Stimulated activated memory B cell treated with anti-CD40 and anti-IgM and Interleukin-4, amounts not matched to agents 10 μg/mL and 1 μg/mL and 100 μg/mL, for 72 hours (primary cell): ENCODE measurements at regions not wholly inside any gene's neighbourhood (a gene's known extent, or its start where the extent isn't known, plus 50 kb on each side); places are given as distances from the start of the nearest gene placed in this dataset.
"Not testable (repeated sequence)": the region's sequence is repeated elsewhere in the genome, so short reads cannot be mapped to it uniquely, and the experiment has no call there.

Experiments used
- ATAC-seq: fragments of 150-1000 bp; cut with Tn5 transposase; 2 replicates; pipeline ENCODE4 v1.10.0; 2021
- H3K27ac Mint-ChIP-seq: one replicate; pipeline ENCODE4 v1.8.0; 2022; ENCODE audit warnings: mild to moderate bottlenecking, mixed read lengths
- H3K27me3 Mint-ChIP-seq: one replicate; pipeline ENCODE4 v1.8.0; 2022; ENCODE audit warnings: mixed read lengths
- H3K36me3 Mint-ChIP-seq: one replicate; pipeline ENCODE4 v1.8.0; 2022; ENCODE audit warnings: mixed read lengths
- H3K4me1 Mint-ChIP-seq: one replicate; pipeline ENCODE4 v1.8.0; 2022; ENCODE audit warnings: mixed read lengths
- H3K4me3 Mint-ChIP-seq: one replicate; pipeline ENCODE4 v1.8.0; 2022; ENCODE audit warnings: mild to moderate bottlenecking, moderate library complexity, mixed read lengths
- H3K9me3 Mint-ChIP-seq: one replicate; pipeline ENCODE4 v1.8.0; 2022; ENCODE audit warnings: mixed read lengths

DNA sequence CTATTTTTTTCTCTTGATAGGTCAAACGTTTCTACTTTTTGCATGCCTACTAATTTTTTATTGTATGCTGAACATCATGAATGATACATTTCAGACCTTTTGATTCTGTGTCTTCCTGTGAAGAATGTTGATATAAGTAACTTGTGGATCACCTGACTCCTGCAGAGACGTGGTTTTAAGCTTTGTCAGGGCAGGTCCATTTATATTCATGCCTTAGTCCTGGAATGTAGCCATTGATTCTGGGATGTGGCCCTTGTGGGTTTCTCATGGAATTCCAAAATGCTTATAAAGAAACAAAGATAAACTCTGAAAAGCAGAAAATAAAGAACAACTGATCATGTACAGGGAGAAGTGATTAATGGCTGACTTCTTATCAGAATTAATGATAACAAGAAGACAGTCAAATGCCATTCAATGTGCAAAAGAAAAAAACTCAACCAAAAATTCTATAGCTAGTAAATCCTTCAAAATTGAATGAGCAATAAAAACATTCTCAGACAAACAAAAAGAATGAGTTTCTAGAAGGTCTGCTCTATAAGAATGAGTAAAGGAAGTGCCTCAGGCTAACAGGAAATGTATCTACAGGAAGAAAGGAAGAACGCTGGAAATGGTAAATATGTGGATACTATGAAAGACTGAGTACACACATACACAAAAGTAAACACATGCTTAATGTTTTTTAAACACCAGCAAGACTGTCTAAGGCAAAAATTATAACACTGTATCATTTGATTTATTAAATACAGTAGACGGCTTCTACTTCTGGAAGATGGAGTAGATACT is 284.8 kb upstream of the DIO3 start:
- no peaks in the 10 kb centered on the region for H3K36me3 Mint-ChIP-seq
- ATAC-seq: no peak
- H3K9me3 Mint-ChIP-seq: peaks cover 6% of the 10 kb centered on the region
- no peak overlapping the region for H3K27ac Mint-ChIP-seq
- no peaks in the 10 kb centered on the region for H3K27me3 Mint-ChIP-seq
- H3K4me1 Mint-ChIP-seq: no peaks in the 10 kb centered on the region
- no peak overlapping the region for H3K4me3 Mint-ChIP-seq

DNA sequence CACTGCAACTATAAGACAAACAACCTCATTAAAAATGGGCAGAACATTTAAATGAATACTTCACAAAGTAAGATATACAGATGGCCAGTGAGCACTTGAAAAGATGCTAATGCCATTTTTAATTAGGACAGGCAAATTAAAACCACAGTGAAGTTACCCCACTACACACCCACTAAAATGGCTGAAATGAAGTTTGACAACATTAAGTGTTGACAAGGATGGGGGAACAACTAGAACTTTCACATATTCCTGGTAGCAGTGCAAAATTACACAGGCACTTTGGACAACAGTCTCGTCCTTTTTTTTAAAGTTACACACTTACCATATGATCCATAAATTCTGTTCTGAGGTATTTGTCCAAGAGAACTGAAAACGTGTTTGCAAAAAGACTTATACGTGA is 278.9 kb upstream of the DIO3 start:
- Mint-ChIP-seq H3K4me3 (no peak overlapping the region), H3K27me3 (peaks cover 13% of the 10 kb centered on the region), H3K27ac (no peak overlapping the region), H3K4me1 (no peaks in the 10 kb centered on the region), H3K9me3 (peaks cover 10% of the 10 kb centered on the region), H3K36me3 (no peaks in the 10 kb centered on the region)
- ATAC-seq: no peak

DNA sequence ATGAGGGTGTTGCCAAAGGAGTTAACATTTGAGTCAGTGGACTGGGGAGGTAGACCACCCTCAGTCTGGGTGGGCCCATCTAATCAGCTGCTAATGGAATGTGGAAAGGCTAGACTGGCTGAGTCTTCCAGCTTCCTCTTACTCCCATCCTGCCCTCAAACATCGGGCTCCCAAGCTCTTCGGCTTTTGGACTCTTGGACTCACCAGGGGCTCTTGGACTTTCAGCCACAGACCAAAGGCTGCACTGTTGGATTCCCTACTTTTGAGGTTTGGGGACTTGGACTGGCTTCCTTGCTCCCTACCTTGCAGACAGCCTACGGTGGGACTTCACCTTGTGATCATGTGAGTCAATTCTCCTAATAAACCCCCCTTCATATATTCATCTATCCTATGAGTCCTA is 276.6 kb upstream of the DIO3 start:
- Mint-ChIP-seq H3K4me1 (no peaks in the 10 kb centered on the region), H3K27ac (no peak overlapping the region), H3K9me3 (peaks cover 4% of the 10 kb centered on the region), H3K27me3 (peaks cover 13% of the 10 kb centered on the region), H3K36me3 (no peaks in the 10 kb centered on the region), H3K4me3 (no peak overlapping the region)
- ATAC-seq: no peak

DNA sequence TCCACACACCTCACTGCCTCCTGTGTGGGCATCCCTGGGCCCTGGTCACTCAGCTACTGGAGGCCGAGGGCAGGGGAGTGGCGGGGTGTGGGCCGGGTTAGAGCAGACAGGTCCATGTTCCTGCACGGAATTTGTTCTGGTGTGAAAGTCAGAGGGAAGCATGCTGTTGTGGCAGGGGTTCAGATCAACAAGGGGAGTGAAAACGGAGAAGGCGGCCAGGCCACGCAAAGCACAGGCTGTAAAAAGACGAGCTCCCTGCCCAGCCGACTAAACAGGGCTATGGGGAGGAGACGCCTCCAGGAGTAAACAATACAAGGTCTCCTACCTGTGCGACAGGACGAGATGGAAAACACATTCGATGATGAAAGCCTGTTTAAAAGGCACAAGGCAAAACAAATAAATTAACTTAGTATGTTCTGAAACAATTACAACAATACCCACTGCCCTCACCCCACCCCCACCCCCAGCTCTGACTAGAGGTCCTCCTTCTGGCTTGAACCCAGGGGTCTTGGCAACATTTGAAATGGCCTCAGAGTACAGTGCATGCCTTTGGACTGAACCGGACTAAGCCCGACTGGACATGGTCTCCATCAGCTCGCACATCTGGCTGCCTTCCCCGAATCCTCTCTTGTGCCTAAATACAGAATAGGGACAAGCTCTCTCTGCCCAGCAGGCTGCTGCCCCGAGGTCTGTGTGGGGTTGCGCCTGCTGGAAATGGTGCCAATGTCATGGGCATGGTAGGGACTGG is 274.9 kb upstream of the DIO3 start:
- H3K9me3 Mint-ChIP-seq: peaks cover 4% of the 10 kb centered on the region
- ATAC-seq: no peak
- H3K36me3 Mint-ChIP-seq: no peaks in the 10 kb centered on the region
- no peak overlapping the region for H3K27ac Mint-ChIP-seq
- peaks cover 13% of the 10 kb centered on the region for H3K27me3 Mint-ChIP-seq
- H3K4me3 Mint-ChIP-seq: no peak overlapping the region
- H3K4me1 Mint-ChIP-seq: no peaks in the 10 kb centered on the region

DNA sequence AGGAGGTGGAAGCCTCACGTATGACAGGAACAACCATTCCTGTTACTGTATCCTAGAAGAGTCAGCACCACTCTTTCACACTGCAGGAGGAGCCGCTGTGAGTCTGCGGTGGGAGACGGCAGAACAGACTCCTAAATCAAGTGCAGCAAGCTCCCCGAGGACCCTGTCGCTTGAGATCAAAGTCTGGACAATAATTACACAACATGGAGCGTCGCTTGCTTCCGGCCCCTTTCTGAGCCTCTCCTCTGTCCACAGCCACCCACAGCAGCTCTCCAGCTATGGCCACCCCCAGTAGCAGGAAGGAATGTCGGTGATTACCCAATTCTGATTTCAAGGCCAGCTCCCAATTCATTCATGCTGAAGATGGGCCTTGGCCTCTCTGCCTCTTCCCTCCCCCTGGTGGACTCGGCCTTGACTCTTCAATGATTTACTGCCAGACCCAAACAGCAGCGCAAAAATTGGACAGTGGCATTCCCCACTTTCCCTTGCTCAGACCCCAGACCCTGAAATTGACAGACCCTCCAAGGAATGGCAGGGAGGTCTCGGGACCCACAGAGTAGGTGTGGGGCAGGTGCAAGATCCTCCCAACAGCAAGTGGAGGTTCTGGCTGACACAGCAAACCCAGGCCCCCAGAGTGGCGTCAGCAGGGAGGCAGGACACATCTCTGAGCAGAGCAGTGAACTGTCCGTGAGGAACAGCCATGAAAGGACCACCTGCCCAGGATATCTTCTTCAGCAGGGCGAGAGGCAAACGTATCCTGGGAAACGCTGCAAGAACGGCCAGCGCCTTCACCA is 272.7 kb upstream of the DIO3 start:
- Mint-ChIP-seq H3K27me3 (peaks cover 13% of the 10 kb centered on the region), H3K27ac (no peak overlapping the region), H3K4me3 (no peak overlapping the region), H3K36me3 (no peaks in the 10 kb centered on the region), H3K9me3 (peaks cover 4% of the 10 kb centered on the region), H3K4me1 (no peaks in the 10 kb centered on the region)
- ATAC-seq: no peak

DNA sequence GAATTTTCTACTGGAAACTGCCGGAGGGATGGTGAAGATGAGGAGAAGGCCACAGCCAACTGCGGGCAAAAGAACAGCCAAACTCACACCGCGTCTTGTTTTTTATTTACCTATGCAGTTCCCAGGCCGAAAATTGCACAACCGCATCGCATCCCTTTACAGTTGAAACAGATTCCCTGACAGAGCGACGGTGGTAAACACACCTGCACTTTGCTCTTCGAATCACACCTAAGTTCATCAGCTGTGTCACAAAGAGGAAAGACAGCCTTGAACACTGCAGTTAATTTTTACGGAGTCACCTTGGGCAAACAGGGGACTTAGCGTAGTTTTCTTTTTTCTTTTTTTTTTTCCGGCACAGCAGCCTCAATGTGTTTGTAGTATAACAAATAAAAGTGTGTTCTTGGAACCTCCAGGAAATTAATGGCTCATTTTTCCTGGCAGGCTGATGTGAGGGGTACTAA is 272.0 kb upstream of the DIO3 start:
- Mint-ChIP-seq H3K4me1 (no peaks in the 10 kb centered on the region), H3K4me3 (no peak overlapping the region), H3K9me3 (peaks cover 4% of the 10 kb centered on the region), H3K27ac (no peak overlapping the region), H3K36me3 (no peaks in the 10 kb centered on the region), H3K27me3 (peaks cover 13% of the 10 kb centered on the region)
- no peak for ATAC-seq

DNA sequence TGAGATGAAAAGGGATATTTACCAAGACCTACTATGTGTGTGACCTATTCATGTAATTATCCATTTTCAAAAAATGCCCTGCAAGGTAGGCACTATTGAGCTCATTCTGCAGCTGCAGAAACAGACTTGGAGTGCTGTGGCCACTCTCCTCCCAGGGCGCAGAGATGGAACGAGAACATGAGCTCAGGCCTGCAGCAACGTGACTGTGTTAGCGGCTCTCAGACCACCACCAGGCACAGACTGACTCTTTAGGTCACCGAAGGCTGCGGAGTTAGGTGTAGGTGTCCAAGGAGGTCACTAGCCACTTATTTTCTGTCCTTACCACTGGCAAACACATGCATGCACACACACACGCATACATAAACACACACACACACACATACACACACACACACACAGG is 271.4 kb upstream of the DIO3 start:
- Mint-ChIP-seq H3K9me3 (peaks cover 4% of the 10 kb centered on the region), H3K36me3 (no peaks in the 10 kb centered on the region), H3K27ac (no peak overlapping the region), H3K4me1 (no peaks in the 10 kb centered on the region), H3K27me3 (peaks cover 13% of the 10 kb centered on the region), H3K4me3 (no peak overlapping the region)
- ATAC-seq: no peak

DNA sequence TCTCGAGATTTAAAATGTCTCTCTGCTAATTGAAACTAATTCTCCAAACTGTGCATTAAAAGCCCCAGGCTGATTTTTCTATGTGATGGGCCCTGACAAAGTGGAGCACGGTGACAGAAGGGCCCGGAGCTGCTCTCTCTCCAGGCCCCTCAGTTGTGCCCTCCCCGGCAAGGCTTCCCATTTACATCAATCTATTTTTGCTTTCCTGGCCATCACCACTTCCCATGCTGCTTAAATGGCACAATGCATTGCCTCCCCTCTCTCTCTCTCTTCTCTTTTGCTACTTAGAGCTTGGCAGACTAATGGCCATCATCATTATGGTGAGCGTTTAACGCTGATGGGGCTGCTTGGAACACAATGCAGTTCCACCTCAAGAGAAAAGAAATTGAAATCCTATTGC is 270.7 kb upstream of the DIO3 start:
- Mint-ChIP-seq H3K9me3 (peaks cover under 1% of the 10 kb centered on the region), H3K4me1 (no peaks in the 10 kb centered on the region), H3K27me3 (peaks cover 7% of the 10 kb centered on the region), H3K36me3 (no peaks in the 10 kb centered on the region), H3K27ac (no peak overlapping the region), H3K4me3 (no peak overlapping the region)
- no peak for ATAC-seq

DNA sequence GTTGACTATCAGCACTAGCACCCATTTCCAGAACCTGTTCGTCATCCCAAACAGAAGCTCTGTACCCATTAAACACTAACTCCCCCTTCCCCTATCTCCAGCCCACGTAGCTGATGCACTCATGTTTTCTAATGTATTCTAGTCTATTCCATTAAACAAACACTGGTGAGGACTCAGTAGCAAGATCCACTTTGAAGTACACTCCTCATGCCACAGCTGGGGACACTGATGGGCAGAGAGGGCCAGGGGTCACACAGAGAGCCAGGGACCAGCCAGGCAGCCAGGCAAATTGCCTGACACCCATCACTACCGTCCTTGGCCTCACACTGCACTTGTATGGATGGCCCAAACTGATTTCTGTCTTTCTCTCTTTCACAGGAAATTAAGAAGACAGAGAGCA is 269.9 kb upstream of the DIO3 start:
- peaks cover 6% of the 10 kb centered on the region for H3K9me3 Mint-ChIP-seq
- no peak for ATAC-seq
- H3K4me3 Mint-ChIP-seq: no peak overlapping the region
- no peaks in the 10 kb centered on the region for H3K36me3 Mint-ChIP-seq
- H3K4me1 Mint-ChIP-seq: no peaks in the 10 kb centered on the region
- no peak overlapping the region for H3K27ac Mint-ChIP-seq
- no peaks in the 10 kb centered on the region for H3K27me3 Mint-ChIP-seq

DNA sequence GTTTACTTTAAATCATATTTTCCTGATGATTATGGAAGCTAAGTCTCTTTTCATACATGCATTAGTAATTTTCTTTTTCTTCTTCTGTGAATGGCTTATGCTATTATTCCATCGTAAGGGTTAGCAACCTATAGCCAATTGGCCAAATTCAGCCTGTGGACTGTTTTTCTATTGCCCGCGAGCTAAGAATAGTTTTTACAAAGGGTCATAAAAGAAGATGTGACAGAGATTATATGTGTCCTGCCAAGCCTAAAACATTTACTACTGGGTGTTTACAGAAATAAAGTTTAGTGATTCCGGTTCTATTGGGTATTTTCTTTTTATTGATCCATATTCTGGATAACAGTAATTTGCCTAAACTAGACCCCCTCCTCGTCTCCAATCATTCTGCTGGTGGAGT is 268.8 kb upstream of the DIO3 start:
- Mint-ChIP-seq H3K36me3 (no peaks in the 10 kb centered on the region), H3K9me3 (peaks cover 12% of the 10 kb centered on the region), H3K4me1 (no peaks in the 10 kb centered on the region), H3K27me3 (no peaks in the 10 kb centered on the region), H3K27ac (no peak overlapping the region), H3K4me3 (no peak overlapping the region)
- no peak for ATAC-seq

DNA sequence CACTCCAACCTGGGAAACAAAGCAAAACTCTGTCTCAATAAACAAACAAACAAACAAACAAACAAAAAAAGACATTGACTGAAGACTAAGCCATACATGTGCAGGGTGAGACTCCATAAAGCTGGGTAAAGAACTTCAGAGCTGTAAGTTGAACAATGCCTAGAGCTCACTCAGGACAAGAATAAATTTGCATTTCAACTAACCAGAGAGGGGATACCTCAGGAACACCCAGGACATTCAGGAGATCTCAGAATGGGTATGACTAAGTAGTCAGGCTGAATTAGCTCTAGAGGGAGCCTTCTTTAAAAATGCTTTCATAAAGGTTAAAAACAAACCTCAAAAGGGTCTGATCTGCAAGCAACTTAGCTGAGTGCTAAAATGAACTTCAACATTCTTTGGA is 267.7 kb upstream of the DIO3 start:
- H3K9me3 Mint-ChIP-seq: peaks cover 12% of the 10 kb centered on the region
- ATAC-seq: no peak
- no peaks in the 10 kb centered on the region for H3K36me3 Mint-ChIP-seq
- H3K4me3 Mint-ChIP-seq: no peak overlapping the region
- no peaks in the 10 kb centered on the region for H3K27me3 Mint-ChIP-seq
- no peak overlapping the region for H3K27ac Mint-ChIP-seq
- H3K4me1 Mint-ChIP-seq: no peaks in the 10 kb centered on the region

DNA sequence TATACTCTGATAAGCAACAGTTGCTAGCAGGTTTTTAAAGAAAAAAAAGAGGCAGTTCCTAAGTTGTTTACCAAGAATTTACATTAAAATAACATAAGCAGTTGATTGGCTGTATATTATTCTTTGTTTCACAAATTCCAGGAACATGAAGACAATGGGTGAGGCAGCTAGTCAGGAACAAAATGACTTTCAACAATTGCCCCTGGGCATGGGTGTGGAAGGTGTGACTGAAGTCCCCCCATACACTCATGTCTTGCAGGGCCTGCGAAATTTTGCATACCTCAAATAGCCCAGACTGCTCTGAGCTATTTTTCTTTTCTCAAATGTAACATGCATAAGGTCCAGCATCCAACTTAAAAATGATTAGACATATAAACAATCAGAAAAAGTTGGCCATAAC is 267.2 kb upstream of the DIO3 start:
- Mint-ChIP-seq H3K4me1 (no peaks in the 10 kb centered on the region), H3K9me3 (peaks cover 12% of the 10 kb centered on the region), H3K27me3 (no peaks in the 10 kb centered on the region), H3K4me3 (no peak overlapping the region), H3K27ac (no peak overlapping the region), H3K36me3 (no peaks in the 10 kb centered on the region)
- no peak for ATAC-seq

DNA sequence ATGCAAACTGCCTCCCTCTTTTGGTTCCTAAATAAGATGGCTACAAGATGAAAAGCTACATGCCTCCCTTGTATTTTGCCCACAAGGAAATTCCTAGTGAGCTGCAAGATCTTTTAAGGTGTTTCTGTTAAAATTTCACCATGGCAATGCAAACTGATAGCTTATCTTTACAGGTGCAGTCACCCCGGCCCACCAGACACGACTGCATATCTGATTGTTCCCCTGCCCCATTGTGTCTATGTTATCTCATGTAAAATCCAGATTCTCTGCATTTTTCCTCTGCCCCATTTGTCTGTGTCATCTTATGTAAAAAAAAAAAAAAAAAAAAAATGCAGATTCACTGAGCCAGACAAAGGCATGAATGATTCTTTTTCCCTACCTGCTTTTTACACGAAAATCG is 261.5 kb upstream of the DIO3 start:
- not testable (repeated sequence) for H3K27ac Mint-ChIP-seq, H3K27me3 Mint-ChIP-seq, ATAC-seq, H3K4me3 Mint-ChIP-seq, H3K4me1 Mint-ChIP-seq, H3K36me3 Mint-ChIP-seq
- peaks cover 15% of the 10 kb centered on the region for H3K9me3 Mint-ChIP-seq

DNA sequence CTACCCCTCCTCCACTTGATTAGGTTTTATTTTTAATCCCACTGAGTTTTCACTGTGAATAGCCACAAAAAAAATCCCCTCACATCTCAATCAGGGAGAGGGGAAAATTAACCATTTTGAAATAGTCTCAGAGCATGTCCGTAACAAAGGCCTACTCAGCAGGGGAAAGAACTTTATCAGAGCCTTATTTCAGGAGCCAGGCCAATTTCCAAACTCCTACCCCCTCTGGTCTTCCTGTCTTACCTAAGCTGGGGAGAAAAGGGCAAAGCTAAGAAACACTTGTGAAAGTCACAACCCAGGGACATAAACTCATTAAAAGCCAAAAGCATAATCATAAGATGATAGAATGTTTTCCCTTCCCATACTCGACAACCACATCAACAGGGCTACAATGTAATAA is 260.3 kb upstream of the DIO3 start:
- no peak overlapping the region for H3K4me3 Mint-ChIP-seq
- peaks cover 13% of the 10 kb centered on the region for H3K9me3 Mint-ChIP-seq
- no peaks in the 10 kb centered on the region for H3K27me3 Mint-ChIP-seq
- H3K27ac Mint-ChIP-seq: no peak overlapping the region
- no peaks in the 10 kb centered on the region for H3K36me3 Mint-ChIP-seq
- H3K4me1 Mint-ChIP-seq: no peaks in the 10 kb centered on the region
- ATAC-seq: no peak

DNA sequence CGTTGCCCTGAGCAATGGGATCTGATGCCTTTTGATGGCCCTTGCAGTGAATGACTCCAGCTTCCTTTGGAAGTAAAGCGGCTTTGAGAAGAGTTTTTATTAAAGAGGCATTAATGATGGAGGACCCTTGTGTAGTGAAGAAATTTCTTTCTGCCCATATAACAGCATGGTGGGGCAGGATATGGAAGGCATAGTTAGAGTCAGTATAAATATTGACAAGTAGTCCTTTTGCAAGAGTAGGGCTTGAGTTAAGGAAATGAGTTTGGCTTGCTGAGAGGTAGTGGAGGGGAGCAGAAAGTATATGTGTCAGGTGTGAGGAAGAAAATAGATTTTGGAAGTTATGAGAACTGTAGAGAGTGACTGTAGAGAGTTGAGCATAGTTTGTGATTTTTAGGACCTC is 254.1 kb upstream of the DIO3 start:
- not testable (repeated sequence) for H3K36me3 Mint-ChIP-seq, H3K27me3 Mint-ChIP-seq, ATAC-seq, H3K4me1 Mint-ChIP-seq, H3K27ac Mint-ChIP-seq, H3K4me3 Mint-ChIP-seq
- H3K9me3 Mint-ChIP-seq: peaks cover 11% of the 10 kb centered on the region
